H1 (cell line): ENCODE measurements at regions not wholly inside any gene's neighbourhood (a gene's known extent, or its start where the extent isn't known, plus 50 kb on each side); places are given as distances from the start of the nearest gene placed in this dataset.

ENCODE experiments used
- CTCF ChIA-PET: fragments of 300-600 bp; sonication (Branson Sonifier 250); formaldehyde crosslinking; loops from one replicate; lab custom pipeline; 2021; ENCODE audit not compliant: partially characterized antibody; lab: Charles Lee
- POLR2A ChIA-PET: fragments of 300-600 bp; sonication (Branson Sonifier 250); formaldehyde crosslinking; loops from one replicate; lab custom pipeline; 2021; ENCODE audit warnings: inconsistent platforms; ENCODE audit not compliant: partially characterized antibody; lab: Charles Lee
- DNase-seq, 2 experiments: peaks; one replicate each; pipeline versions ENCODE4 v3.0.0 to v3.0.0-alpha.2; 2010 to 2022; ENCODE audit warnings: low spot score in 2 of 2, low read depth in 1 of 2, mixed read lengths in 1 of 2
- FAIRE-seq: peaks from 2 replicates; lab custom pipeline; 2011; peaks lifted over from hg19 to GRCh38; lab: Jason Lieb, UNC
- H2AFZ ChIP-seq: 2 replicates; pipeline ENCODE4 v1.8.1; 2012; ENCODE audit warnings: low read length, inconsistent platforms
- H2AK5ac ChIP-seq: 2 replicates; pipeline ENCODE4 v1.6.1; 2013; ENCODE audit warnings: low read depth, low read length
- H2BK120ac ChIP-seq: replicated peaks from 2 replicates; pipeline ENCODE3; 2013; ENCODE audit warnings: low read depth, low read length, inconsistent platforms
- H2BK12ac ChIP-seq: 2 replicates; pipeline ENCODE4 v1.6.1; 2013; ENCODE audit warnings: low read depth, low read length
- H2BK15ac ChIP-seq: 2 replicates; pipeline ENCODE4 v1.6.1; 2013; ENCODE audit warnings: low read length
- H2BK20ac ChIP-seq: 2 replicates; pipeline ENCODE4 v1.6.1; 2013; ENCODE audit warnings: low read length
- H2BK5ac ChIP-seq: 2 replicates; pipeline ENCODE4 v1.6.1; 2013; ENCODE audit warnings: low read depth, low read length
- H3K14ac ChIP-seq: 2 replicates; pipeline ENCODE4 v1.6.1; 2013; ENCODE audit warnings: inconsistent platforms; ENCODE audit not compliant: insufficient read length
- H3K18ac ChIP-seq: 2 replicates; pipeline ENCODE4 v1.6.1; 2013; ENCODE audit warnings: low read length; ENCODE audit errors: extremely low read depth
- H3K23ac ChIP-seq: 2 replicates; pipeline ENCODE4 v1.6.1; 2013; ENCODE audit warnings: inconsistent platforms; ENCODE audit not compliant: insufficient read length
- H3K23me2 ChIP-seq: 2 replicates; pipeline ENCODE4 v1.6.1; 2013; ENCODE audit warnings: low read depth, low read length
- H3K27ac ChIP-seq: 2 replicates; pipeline ENCODE4 v1.6.1; 2011; ENCODE audit warnings: low read depth, low read length, inconsistent platforms
- H3K27me3 ChIP-seq, 4 experiments: replicated peaks in 1 of 4; 1 replicate in 1 of 4; 2 replicates in 3 of 4; pipeline versions ENCODE4 v1.6.1 to v1.8.1; 2011 to 2013; ENCODE audit warnings: low read length in 3 of 4, mild to moderate bottlenecking in 3 of 4, inconsistent platforms in 2 of 4, mixed read lengths in 2 of 4, moderate library complexity in 1 of 4; ENCODE audit not compliant: control insufficient read depth in 3 of 4, insufficient read depth in 3 of 4; ENCODE audit errors: extremely low read depth in 1 of 4
- H3K36me3 ChIP-seq, 4 experiments: 2 replicates each; pipeline versions ENCODE4 v1.6.1 to v1.8.1; 2011 to 2013; ENCODE audit warnings: mild to moderate bottlenecking in 4 of 4, low read length in 3 of 4, moderate library complexity in 2 of 4, control low read depth in 1 of 4, inconsistent platforms in 1 of 4; ENCODE audit not compliant: insufficient read depth in 4 of 4, control insufficient read depth in 2 of 4
- H3K4ac ChIP-seq: replicated peaks from 2 replicates; pipeline ENCODE3; 2013; ENCODE audit warnings: low read length, low read depth, mixed read lengths, inconsistent platforms; ENCODE audit not compliant: insufficient read length
- H3K4me1 ChIP-seq, 4 experiments: replicated peaks in 1 of 4; 1 replicate in 1 of 4; 2 replicates in 3 of 4; pipeline versions ENCODE4 v1.6.1 to v1.8.1; 2011 to 2013; ENCODE audit warnings: low read length in 3 of 4, inconsistent platforms in 2 of 4, mixed read lengths in 1 of 4; ENCODE audit not compliant: insufficient read depth in 4 of 4, control insufficient read depth in 3 of 4
- H3K4me2 ChIP-seq, 2 experiments: 2 replicates each; pipeline versions ENCODE4 v1.6.1 to v1.8.1; 2011 to 2013; ENCODE audit warnings: low read depth in 2 of 2, low read length in 2 of 2, control low read depth in 1 of 2, inconsistent platforms in 1 of 2, mild to moderate bottlenecking in 1 of 2; ENCODE audit not compliant: insufficient read depth in 1 of 2
- H3K4me3 ChIP-seq, 4 experiments: fragments of 200-600, 300-600 bp in 1 of 4; sonication (generic), shearing (Covaris generic), sonication (Bioruptor Twin) in 1 of 4; 2 replicates each; pipeline versions ENCODE4 v1.5.1 to v1.8.1; 2011 to 2016; ENCODE audit warnings: low read length in 4 of 4, low read depth in 3 of 4, control low read depth in 2 of 4, inconsistent platforms in 2 of 4, mild to moderate bottlenecking in 2 of 4, mixed read lengths in 1 of 4, moderate library complexity in 1 of 4; ENCODE audit not compliant: insufficient read depth in 2 of 4; ENCODE audit errors: extremely low read depth in 1 of 4
- H3K56ac ChIP-seq: replicated peaks from 2 replicates; pipeline ENCODE3; 2013; ENCODE audit warnings: low read depth, mild to moderate bottlenecking, mixed read lengths, low read length, inconsistent platforms; ENCODE audit not compliant: insufficient read length
- H3K79me1 ChIP-seq: 2 replicates; pipeline ENCODE4 v1.6.1; 2013; ENCODE audit warnings: low read depth, low read length, control low read depth
- H3K79me2 ChIP-seq, 2 experiments: 2 replicates each; pipeline versions ENCODE4 v1.6.1 to v1.8.1; 2012 to 2013; ENCODE audit warnings: low read length in 2 of 2, mild to moderate bottlenecking in 2 of 2, inconsistent platforms in 1 of 2; ENCODE audit not compliant: insufficient read depth in 2 of 2, control insufficient read depth in 1 of 2
- H3K9ac ChIP-seq, 4 experiments: replicated peaks in 1 of 4; 1 replicate in 1 of 4; 2 replicates in 3 of 4; pipeline versions ENCODE4 v1.6.1 to v1.8.1; 2011 to 2013; ENCODE audit warnings: low read depth in 3 of 4, low read length in 3 of 4, control low read depth in 2 of 4, mild to moderate bottlenecking in 2 of 4, moderate library complexity in 2 of 4, inconsistent platforms in 1 of 4; ENCODE audit errors: extremely low read depth in 1 of 4
- H3K9me3 ChIP-seq, 2 experiments: 2 replicates each; pipeline versions ENCODE4 v1.6.1 to v1.8.1; 2012 to 2013; ENCODE audit warnings: mild to moderate bottlenecking in 2 of 2, moderate library complexity in 2 of 2, control low read depth in 1 of 2, inconsistent platforms in 1 of 2, low read depth in 1 of 2, low read length in 1 of 2, mixed read lengths in 1 of 2; ENCODE audit not compliant: insufficient read depth in 2 of 2
- H4K20me1 ChIP-seq, 2 experiments: replicated peaks in 1 of 2; 2 replicates each; pipeline versions ENCODE3 to v1.8.1; 2011 to 2013; ENCODE audit warnings: inconsistent platforms in 2 of 2, low read length in 2 of 2, mild to moderate bottlenecking in 1 of 2; ENCODE audit not compliant: insufficient read depth in 2 of 2, control insufficient read depth in 1 of 2
- H4K5ac ChIP-seq: 2 replicates; pipeline ENCODE4 v1.6.1; 2013; ENCODE audit warnings: low read length, low read depth, mixed read lengths, inconsistent platforms; ENCODE audit not compliant: insufficient read length
- H4K8ac ChIP-seq: 2 replicates; pipeline ENCODE4 v1.8.0; 2013; ENCODE audit warnings: mild to moderate bottlenecking, moderate library complexity, low read length, inconsistent platforms; ENCODE audit not compliant: insufficient read depth; ENCODE audit errors: extremely low read depth
- H4K91ac ChIP-seq: replicated peaks from 2 replicates; pipeline ENCODE3; 2013; ENCODE audit warnings: low read length, mixed read lengths, inconsistent platforms; ENCODE audit not compliant: insufficient read length
- RNF2 ChIP-seq: fragments of 200-900, 300-1000 bp; sonication (generic); IDR thresholded peaks from 2 replicates; pipeline ENCODE4 v1.7.1; 2016; ENCODE audit warnings: borderline replicate concordance, low read depth, mild to moderate bottlenecking, antibody characterized with exemption, low read length; ENCODE audit not compliant: poor library complexity, severe bottlenecking; ENCODE audit errors: missing control alignments
- TBP ChIP-seq: IDR thresholded peaks from 2 replicates; pipeline ENCODE4 v1.6.1; 2011; ENCODE audit warnings: low read depth, low read length, improper control_type of control experiment
- TCF12 ChIP-seq: IDR thresholded peaks from 2 replicates; pipeline ENCODE4 v1.6.1; 2011; ENCODE audit warnings: low read depth, mild to moderate bottlenecking, low read length
- WGBS, 2 experiments: shearing (Covaris generic) in 1 of 2; methylation state at CpG; one replicate each; pipeline versions ENCODE4 v1.1.6 to v1.1.7; 2013 to 2015; ENCODE audit warnings: low lambda C conversion rate in 2 of 2, mixed read lengths in 2 of 2, inconsistent platforms in 1 of 2, low coverage in 1 of 2, missing lambda C conversion rate in 1 of 2; ENCODE audit not compliant: insufficient replicate concordance in 2 of 2, insufficient coverage in 1 of 2, insufficient read length in 1 of 2; ENCODE audit errors: extremely low coverage in 1 of 2, missing lambda C conversion rate in 1 of 2; 5-methylcytosine and 5-hydroxymethylcytosine counted together

DNA sequence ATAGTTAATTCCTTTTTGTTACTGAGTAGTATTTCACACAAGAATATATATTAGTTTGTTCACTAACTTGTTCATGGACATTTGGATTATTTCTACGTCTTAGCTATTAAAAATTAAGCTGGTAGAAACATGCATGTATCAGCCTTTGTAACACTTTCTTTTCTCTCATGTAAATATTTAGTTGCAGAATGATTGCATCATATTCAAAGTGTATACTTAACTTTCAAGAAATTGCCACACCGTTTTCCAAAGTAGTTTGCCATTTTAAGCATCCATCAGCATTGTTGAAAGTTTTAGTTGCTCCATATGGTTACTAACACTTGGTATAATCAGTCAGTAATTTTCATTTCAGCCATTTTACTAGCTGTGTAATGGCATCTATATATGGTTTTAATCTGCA lies 666.9 kb downstream of the NXPH1 start:
- H3K27me3 ChIP-seq = no peaks in the 10 kb centered on the region
- no peak overlapping the region for H2BK5ac ChIP-seq
- H3K14ac ChIP-seq = no peak overlapping the region
- no peak overlapping the region for H2AFZ ChIP-seq
- H4K91ac ChIP-seq = no peak overlapping the region
- no peaks in the 10 kb centered on the region for H4K20me1 ChIP-seq
- no peak for DNase-seq
- H2BK120ac ChIP-seq = no peak overlapping the region
- H3K4me2 ChIP-seq = no peak overlapping the region
- no peaks in the 10 kb centered on the region for H3K23me2 ChIP-seq
- no peak overlapping the region for H2AK5ac ChIP-seq
- H3K36me3 ChIP-seq = no peaks in the 10 kb centered on the region; a peak in 1 of 8 replicates
- H3K9me3 ChIP-seq = no peaks in the 10 kb centered on the region
- H3K4ac ChIP-seq = no peak overlapping the region
- no peaks in the 10 kb centered on the region for H3K79me1 ChIP-seq
- no peak overlapping the region for H3K18ac ChIP-seq
- no peak for TF ChIP-seq RNF2
- TF ChIP-seq TCF12 = no peak
- TF ChIP-seq TBP = no peak
- no peak overlapping the region for H2BK20ac ChIP-seq
- no peak overlapping the region for H2BK12ac ChIP-seq
- no peaks in the 10 kb centered on the region for H3K4me1 ChIP-seq
- no peak overlapping the region for H3K4me3 ChIP-seq
- no peak for FAIRE-seq
- no peak overlapping the region for H3K56ac ChIP-seq
- H3K27ac ChIP-seq = no peak overlapping the region
- no peak overlapping the region for H3K23ac ChIP-seq
- no peak overlapping the region for H2BK15ac ChIP-seq
- WGBS, 2 experiments = 92% methylated on average over 2 of the region's 2 CpGs; no CpG with 5 or more reads in 1 of the 2 experiments
- no peak overlapping the region for H3K9ac ChIP-seq
- H4K8ac ChIP-seq = no peak overlapping the region
- H4K5ac ChIP-seq = no peak overlapping the region
- no peaks in the 10 kb centered on the region for H3K79me2 ChIP-seq
- ChIA-PET POLR2A (no interaction called here), CTCF (no interaction called here)
